Lower leg skin (tissue), 3 donors: ENCODE measurements at regions not wholly inside any gene's neighbourhood (a gene's known extent, or its start where the extent isn't known, plus 50 kb on each side); places are given as distances from the start of the nearest gene placed in this dataset.

ENCODE experiments used
- CTCF ChIP-seq, 3 donors: fragments of 450-650 bp; IDR thresholded peaks; one replicate each; pipeline ENCODE4 v1.5.1; 2016; ENCODE audit warnings: antibody characterized with exemption in 3 of 3, mild to moderate bottlenecking in 3 of 3, moderate library complexity in 2 of 3
- POLR2A ChIP-seq, 2 donors: fragments of 450-650 bp; IDR thresholded peaks; one replicate each; pipeline ENCODE4 v1.6.1; 2016 to 2017; ENCODE audit warnings: antibody characterized with exemption in 2 of 2, mild to moderate bottlenecking in 1 of 2, moderate library complexity in 1 of 2

GRCh38 chr2:226151157-226151556 is 648.5 kb downstream of the IRS1 start:
- no peak for TF ChIP-seq CTCF (IDR thresholded peaks at IDR 0.05)
- no peak for TF ChIP-seq POLR2A (IDR thresholded peaks at IDR 0.05)
